T47D (cell line): ENCODE measurements at regions not wholly inside any gene's neighbourhood (a gene's known extent, or its start where the extent isn't known, plus 50 kb on each side); places are given as distances from the start of the nearest gene placed in this dataset.
A peak's percentile ranks its signal among the peaks of the same experiment; 100 is the strongest.

ENCODE experiments used
- DNase-seq, 2 experiments: peaks; one replicate each; pipeline versions ENCODE4 v3.0.0 to v3.0.0-alpha.2; 2011 to 2012; ENCODE audit warnings: low read depth in 1 of 2, low spot score in 1 of 2
- JUND ChIP-seq: IDR thresholded peaks from 2 replicates; pipeline ENCODE4 v1.6.1; 2012; ENCODE audit warnings: low read depth
- in situ Hi-C: cut with HindIII; loops from 2 replicates; pipeline ENCODE4 v1.10.0; 2016; ENCODE audit warnings: low sequenced_read_pairs, low pct_unique_long_range_greater_than_20kb

DNA sequence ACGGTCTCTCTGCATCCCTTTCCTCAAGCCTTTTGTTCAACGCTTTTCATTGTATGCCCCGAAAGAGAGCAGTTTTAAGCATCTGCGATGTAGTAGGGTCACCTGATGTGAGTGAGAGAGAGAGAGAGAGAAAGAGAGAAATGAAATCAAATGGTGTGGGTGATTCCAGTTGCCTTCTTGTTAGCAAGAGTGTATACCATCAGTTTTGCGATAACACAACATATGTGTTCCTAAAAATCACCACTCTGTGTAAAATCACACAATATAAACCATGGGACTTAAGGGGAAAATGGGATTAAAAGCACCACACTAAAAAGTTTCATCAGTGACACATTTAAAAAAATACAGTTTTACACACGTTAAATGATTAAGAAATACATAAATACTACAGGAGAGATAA lies 1102.7 kb upstream of the EEF2KMT start:
- DNase-seq, result no peak
- TF ChIP-seq JUND, result no peak
- in situ Hi-C loops, result no loop called here

DNA sequence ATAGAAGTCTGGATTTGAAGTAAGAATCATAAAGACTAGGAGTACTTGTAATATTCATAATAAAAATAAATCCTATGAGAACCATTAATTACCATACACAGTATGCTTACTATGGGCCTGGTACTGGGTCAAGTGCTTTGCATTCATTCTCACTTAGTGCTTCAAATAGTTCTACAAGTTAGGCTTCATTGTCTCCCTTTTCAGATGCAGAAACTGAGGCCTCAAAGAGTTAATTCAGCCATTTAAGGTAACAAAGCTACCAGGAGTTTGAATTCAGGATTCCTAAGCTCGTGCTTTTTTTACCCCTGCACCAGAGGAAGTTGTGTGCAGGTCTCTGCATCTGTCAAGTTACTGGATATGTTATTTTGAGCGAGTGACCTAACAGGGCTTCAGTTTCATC lies 1098.4 kb upstream of the EEF2KMT start:
- in situ Hi-C loops, result no loop called here
- no peak for DNase-seq
- TF ChIP-seq JUND, result no peak

DNA sequence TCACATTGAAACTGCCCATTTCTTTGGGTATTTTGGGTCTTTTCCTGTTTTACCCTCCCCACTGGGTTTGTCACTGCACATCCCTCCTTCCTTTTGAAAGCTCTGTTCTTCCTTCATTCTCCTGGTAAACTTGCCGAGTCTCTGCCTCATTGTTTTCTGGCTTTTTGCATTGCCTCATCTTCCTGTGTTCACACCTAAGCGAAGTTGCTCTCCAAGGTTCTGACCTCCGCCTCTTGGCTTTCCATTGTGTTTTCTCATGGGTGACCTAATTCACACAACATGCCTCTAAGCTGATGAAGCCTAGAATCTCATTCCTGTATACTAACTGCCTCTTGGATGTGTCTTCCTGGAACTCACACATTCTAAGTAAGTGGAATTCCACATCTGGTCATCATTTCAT lies 1096.1 kb upstream of the EEF2KMT start:
- in situ Hi-C loops, result no loop called here
- peak; percentile 27 to 65 for DNase-seq
- TF ChIP-seq JUND, result no peak

DNA sequence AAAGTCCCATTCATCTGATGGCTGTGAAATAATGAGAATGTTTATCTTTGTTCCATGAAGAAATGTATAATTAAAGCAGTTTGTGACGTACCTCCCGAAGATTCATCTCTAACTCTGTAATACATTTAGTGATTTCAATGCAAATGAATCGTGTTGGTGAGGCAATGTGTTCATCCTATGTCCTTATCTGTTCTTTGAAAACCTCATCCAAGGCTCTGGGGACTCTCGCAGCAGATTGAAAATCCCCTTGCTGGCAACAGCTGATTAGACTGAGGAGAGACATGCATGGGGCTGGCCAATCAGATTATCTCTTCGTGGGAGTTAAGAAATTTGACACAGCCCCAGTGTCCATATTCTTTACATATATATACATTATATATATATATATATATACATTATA lies 1095.4 kb upstream of the EEF2KMT start:
- in situ Hi-C loops, result no loop called here
- TF ChIP-seq JUND, result no peak
- no peak for DNase-seq

DNA sequence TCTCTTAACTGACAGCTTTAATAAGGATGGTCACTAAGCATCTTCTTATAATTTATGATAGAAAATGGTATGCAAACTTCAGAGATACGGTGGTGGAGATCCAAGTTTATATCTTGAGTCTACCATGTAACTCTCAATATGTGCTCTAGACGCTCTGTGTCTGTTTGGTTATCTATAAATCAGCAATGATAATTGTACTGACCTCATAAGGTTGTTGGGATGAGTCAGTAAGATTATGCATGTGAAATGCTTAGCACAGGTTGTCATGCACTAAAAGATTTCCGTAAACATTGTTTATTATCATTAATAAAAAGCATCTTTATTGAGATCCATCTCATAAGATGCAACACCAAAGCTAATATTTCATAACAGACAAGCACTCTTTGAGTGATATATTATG lies 1094.9 kb upstream of the EEF2KMT start:
- in situ Hi-C loops, result no loop called here
- DNase-seq, result no peak
- TF ChIP-seq JUND, result no peak

DNA sequence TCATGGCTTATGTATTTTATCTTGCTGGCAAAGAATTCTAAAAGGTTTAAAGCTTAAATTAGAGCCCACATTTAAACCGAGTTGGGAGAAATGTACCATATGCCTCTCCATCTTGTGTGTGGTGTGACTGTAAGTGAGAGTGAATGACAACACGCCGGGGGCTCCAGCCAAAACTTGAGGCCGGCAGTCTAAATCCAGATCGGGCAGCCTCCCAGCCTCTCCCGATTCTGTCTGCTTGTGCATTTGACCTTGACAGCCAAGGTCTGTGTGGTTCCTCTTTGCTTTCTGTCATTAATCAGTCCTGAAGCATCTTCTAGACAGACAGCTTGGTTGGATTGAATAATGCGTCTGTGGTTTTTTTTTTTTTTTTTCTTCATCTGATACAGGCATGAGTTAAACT lies 1093.2 kb upstream of the EEF2KMT start:
- DNase-seq, result no peak
- TF ChIP-seq JUND, result no peak
- in situ Hi-C loops, result no loop called here

DNA sequence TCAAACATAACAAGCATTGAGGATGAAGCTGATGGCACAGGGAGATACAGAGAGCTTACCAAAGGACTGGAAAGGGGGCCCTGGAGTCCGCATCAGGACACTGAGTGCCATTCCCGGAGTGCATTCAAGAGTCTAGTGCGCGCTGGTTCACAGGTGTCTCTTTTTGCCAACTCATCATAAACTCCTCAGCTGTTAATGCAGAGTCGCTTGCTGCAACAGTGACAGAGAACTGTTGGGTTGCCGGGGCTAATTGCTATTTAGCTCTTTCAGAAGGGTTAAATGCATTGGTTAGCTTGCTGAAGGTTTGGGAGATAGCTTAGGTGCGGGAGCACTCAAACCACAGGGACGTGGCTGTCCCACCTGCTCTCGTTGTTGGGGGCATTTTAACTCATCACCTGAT lies 1091.6 kb upstream of the EEF2KMT start:
- TF ChIP-seq JUND, result no peak
- DNase-seq, result no peak
- in situ Hi-C loops, result no loop called here

DNA sequence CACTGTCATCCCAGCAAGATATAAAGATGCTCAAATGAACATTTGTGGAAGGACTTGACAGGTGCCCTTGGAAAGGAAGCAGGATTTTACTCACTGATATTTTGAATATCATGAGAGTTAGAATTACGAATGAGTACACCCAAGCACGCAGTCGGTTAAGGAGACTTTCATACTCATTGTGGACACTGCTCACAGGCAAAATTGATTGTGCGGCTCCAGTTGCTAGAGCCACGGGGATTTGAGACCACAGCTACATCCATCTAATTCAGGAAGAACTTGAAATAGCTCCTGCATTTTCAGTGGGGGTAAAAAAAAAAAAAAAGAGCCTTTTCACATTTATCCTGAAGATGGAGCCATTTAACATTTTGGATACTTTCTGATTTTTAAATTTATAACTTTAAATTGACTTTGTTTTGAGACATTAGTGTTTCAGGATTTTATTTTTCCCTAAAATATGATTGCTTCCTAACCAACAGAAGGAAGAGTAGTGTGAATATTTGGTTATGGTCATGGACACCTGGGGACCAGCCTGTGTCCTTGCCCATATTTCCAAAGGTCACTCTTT lies 1080.1 kb upstream of the EEF2KMT start:
- in situ Hi-C loops, result no loop called here
- no peak for DNase-seq
- TF ChIP-seq JUND, result no peak

DNA sequence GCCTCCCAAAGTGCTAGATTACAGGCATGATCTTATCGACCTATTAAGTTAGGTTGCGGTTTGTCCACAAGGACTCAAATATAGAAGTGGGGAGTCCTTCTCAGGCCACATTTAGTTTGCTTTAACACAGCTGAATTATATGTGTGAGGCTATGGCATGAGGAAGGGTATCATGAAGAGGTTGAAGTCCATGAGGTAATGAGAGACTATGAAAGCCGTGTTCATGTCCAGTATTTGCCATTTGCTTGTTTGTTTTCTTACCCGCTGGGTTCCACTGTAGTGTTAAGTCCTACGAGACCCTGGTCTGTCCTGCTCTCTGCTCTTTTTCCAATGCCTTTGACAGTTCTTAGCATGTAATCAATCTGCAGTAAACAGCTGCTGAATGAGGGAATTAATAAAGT lies 1072.4 kb upstream of the EEF2KMT start:
- no peak for DNase-seq
- no peak for TF ChIP-seq JUND
- in situ Hi-C loops, result no loop called here

DNA sequence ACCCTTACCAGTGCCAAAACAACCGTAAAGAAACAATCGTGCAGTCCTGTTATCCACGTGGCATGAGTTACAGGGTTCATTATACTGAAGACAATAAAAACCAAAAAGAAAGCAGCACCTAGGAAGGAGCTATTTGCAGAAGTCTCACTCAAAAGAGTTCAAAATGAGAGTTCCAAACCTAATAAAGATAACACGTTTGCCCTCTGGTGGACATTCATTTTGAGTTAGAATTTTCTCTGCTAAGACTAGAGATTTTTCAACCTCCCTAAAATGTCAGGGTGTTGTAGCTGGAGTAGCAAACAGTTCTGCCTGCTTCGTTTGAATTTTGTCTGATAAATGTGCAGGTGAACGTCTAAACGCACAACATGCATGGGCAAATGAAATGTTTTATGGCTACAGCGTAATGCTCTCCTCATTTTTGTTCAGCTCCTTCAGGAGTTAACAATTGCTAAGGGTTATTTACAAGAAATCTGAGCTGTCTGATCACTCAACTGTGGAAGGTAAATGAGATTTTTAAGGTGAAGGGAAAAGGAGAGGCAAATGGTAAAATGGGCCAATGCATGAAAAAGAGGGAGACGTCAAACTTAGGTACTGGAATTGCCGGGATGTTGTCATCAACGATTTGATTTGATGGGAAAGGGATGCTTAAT lies 1067.9 kb upstream of the EEF2KMT start:
- in situ Hi-C loops, result no loop called here
- DNase-seq, result peak in 1 of 2 experiments; percentile 2

DNA sequence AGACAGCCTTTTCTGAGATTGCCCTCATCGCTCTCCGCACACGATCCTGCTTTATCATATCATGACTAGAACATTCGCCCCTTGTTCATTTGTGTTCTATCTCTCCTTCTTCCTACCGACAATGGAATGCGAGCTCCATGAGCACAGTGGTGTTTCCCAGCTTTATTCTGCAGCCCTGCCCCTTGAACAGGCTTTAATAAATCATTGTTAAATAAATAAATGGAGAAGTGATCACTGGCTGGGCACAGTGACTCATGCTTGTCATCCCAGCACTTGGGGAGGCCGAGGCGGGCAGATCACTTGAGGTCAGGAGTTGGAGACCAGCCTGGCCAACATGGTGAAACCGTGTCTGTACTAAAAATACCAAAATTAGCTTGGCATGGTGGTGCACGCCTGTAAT lies 1063.3 kb upstream of the EEF2KMT start:
- in situ Hi-C loops, result no loop called here
- DNase-seq, result no peak
- TF ChIP-seq JUND, result no peak

More for the DNA sequence above, 1067.9 kb upstream of the EEF2KMT start:
- no peak for TF ChIP-seq JUND

DNA sequence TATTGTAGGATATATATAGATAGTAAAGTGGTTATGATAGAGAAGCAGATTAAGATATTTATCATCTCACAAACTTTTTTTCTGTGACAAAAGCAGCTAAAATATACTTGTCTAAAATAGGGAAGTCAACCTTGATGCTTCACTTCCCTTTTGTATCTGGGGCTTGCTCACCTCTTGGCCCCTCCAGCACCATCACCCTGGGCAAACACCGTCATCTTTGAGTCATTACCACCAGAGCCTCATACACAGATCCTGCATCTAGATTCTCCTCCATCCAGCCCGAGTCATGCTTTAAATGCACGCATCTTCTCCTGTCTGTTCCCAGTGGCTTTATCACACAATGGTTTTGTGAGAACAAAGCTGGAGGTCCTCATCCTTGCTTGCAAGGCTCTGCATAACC lies 1062.7 kb upstream of the EEF2KMT start:
- in situ Hi-C loops, result no loop called here
- no peak for TF ChIP-seq JUND
- no peak for DNase-seq

DNA sequence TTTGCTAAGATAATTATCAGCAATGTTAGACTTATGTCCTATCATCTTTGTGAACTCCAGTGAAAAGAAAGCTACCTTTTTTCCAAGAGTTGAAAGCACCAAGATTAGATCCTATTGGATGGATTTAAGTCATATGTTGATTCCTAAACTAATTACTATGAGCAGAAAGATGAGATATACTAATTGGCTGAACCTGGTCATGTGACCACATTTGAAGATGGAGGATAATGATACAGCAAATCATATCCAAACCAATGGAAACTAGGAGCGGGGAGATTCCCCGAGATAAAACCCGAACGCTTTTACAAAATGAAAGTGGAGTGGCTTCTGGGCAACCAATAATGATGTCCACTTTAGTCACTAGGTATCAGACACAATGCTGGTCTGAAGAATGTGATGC lies 1060.2 kb upstream of the EEF2KMT start:
- no peak for DNase-seq
- in situ Hi-C loops, result no loop called here
- TF ChIP-seq JUND, result no peak

DNA sequence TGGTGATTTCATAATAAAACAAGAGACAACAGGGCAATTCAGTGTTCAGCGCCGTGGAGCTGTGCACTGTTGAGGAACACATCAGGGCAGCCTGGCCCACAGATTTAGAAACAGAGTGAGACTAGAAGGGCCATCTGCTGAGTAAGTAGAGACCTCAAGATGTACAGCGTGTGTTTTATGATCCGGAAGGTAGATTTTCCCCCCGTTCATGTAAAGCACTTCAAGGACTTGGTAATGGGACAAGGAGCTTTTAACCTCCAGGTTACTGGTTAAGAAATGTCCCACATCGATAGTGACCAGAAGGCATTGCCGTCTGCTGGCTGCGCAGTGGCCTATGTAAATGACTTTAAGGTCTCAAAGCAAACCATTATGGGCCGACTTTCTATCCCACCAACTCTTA lies 1057.7 kb upstream of the EEF2KMT start:
- in situ Hi-C loops, result no loop called here
- no peak for DNase-seq
- TF ChIP-seq JUND, result no peak
